Hematopoietic multipotent progenitor cell (in vitro differentiated cells): ENCODE measurements at regions not wholly inside any gene's neighbourhood (a gene's known extent, or its start where the extent isn't known, plus 50 kb on each side); places are given as distances from the start of the nearest gene placed in this dataset.
A peak's percentile ranks its signal among the peaks of the same experiment; 100 is the strongest.

Experiments
- DNase-seq, 3 donors: peaks; one replicate each; pipeline ENCODE4 v3.0.0-alpha.2; 2011 to 2015; ENCODE audit warnings: low read depth in 2 of 3, low spot score in 2 of 3

- DNase-seq: no peak
These were observed 241.7 kb upstream of the MAN1A1 start for GRCh38 chr6:119591235-119591634.

- no peak for DNase-seq
These were observed 240.5 kb upstream of the MAN1A1 start for GRCh38 chr6:119590066-119590465.

GRCh38 chr6:119587537-119587936 is 238.0 kb upstream of the MAN1A1 start:
- DNase-seq: no peak

GRCh38 chr6:119586250-119586882 is 236.8 kb upstream of the MAN1A1 start:
- DNase-seq: no peak

GRCh38 chr6:119584088-119584487 is 234.5 kb upstream of the MAN1A1 start:
- no peak for DNase-seq

- no peak for DNase-seq
These were observed 231.7 kb upstream of the MAN1A1 start for GRCh38 chr6:119581220-119581619.

- no peak for DNase-seq
These were observed 226.2 kb upstream of the MAN1A1 start for GRCh38 chr6:119575721-119576120.

GRCh38 chr6:119568580-119568979 is 219.0 kb upstream of the MAN1A1 start:
- no peak for DNase-seq

- no peak for DNase-seq
These were observed 217.1 kb upstream of the MAN1A1 start for GRCh38 chr6:119566546-119567260.

- DNase-seq: no peak
These were observed 216.3 kb upstream of the MAN1A1 start for GRCh38 chr6:119565893-119566292.

GRCh38 chr6:119562168-119562567 is 212.6 kb upstream of the MAN1A1 start:
- no peak for DNase-seq

GRCh38 chr6:119559586-119559985 is 210.0 kb upstream of the MAN1A1 start:
- DNase-seq: no peak

- DNase-seq: no peak
These were observed 207.7 kb upstream of the MAN1A1 start for GRCh38 chr6:119557239-119557638.

GRCh38 chr6:119552021-119552420 is 202.5 kb upstream of the MAN1A1 start:
- DNase-seq: peak in 1 of 3 donors; percentile 2

GRCh38 chr6:119547024-119547423 is 197.5 kb upstream of the MAN1A1 start:
- DNase-seq: no peak

GRCh38 chr6:119545245-119545644 is 195.7 kb upstream of the MAN1A1 start:
- no peak for DNase-seq

- DNase-seq: no peak
These were observed 195.0 kb upstream of the MAN1A1 start for GRCh38 chr6:119544325-119545175.

GRCh38 chr6:119543332-119543731 is 193.8 kb upstream of the MAN1A1 start:
- no peak for DNase-seq

GRCh38 chr6:119542037-119542436 is 192.5 kb upstream of the MAN1A1 start:
- no peak for DNase-seq

- no peak for DNase-seq
These were observed 191.8 kb upstream of the MAN1A1 start for GRCh38 chr6:119541132-119541905.

GRCh38 chr6:119540417-119540816 is 190.9 kb upstream of the MAN1A1 start:
- no peak for DNase-seq
